ENCODE measurements at regions not wholly inside any gene's neighbourhood (a gene's known extent, or its start where the extent isn't known, plus 50 kb on each side); places are given as distances from the start of the nearest gene placed in this dataset.

DNA sequence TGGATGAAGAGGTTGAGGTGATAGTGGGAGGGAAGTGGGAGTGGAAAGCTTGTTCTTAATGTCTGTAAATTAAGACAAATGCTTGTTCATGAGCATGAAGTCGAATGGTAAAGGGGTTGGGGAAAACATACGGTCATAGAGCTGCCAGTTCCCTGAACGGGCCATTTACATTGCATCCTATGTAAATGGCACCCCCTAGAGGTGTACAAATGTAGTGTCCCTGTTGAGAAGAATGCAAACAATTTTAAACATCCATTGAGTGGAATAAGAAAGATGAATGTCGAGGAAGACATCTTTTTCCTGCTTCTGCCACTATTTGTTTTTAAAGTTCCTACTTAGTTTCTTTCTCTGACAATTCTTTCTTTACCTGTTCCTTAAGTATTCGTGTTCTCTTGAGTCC lies 155.7 kb downstream of the RDH14 start:
- peak; percentile 36 to 50 for TF ChIP-seq CTCF (conservative IDR thresholded peaks at IDR 0.05 in 1 of 2, IDR thresholded peaks at IDR 0.05 in 1 of 2; ENCODE audit: extremely low read depth in 1 of 2, insufficient read depth in 1 of 2, low read depth in 1 of 2, low read length in 2 of 2)
- TF ChIP-seq EZH2 (IDR thresholded peaks at IDR 0.05; ENCODE audit: borderline replicate concordance, low read length) = no peak
